Neural cell (in vitro differentiated cells): ENCODE measurements at regions not wholly inside any gene's neighbourhood (a gene's known extent, or its start where the extent isn't known, plus 50 kb on each side); places are given as distances from the start of the nearest gene placed in this dataset.

Experiments
- CTCF ChIP-seq: fragments of 450-650 bp; IDR thresholded peaks from 2 replicates; pipeline ENCODE4 v1.5.1; 2014; ENCODE audit warnings: antibody characterized with exemption, mild to moderate bottlenecking, moderate library complexity; ENCODE audit not compliant: poor library complexity, severe bottlenecking
- EZH2 ChIP-seq: fragments of 200-600, 300-800 bp; shearing (Covaris generic), sonication (generic); IDR thresholded peaks from 2 replicates; pipeline ENCODE4 v1.6.1; 2014; ENCODE audit warnings: antibody characterized with exemption, low read length, borderline replicate concordance, mild to moderate bottlenecking; ENCODE audit not compliant: insufficient read depth, poor library complexity, severe bottlenecking
- MXI1 ChIP-seq: fragments of 450-650 bp; conservative IDR thresholded peaks from 2 replicates; pipeline ENCODE4 v1.6.1; 2014; ENCODE audit warnings: antibody characterized with exemption, mild to moderate bottlenecking; ENCODE audit not compliant: poor library complexity, severe bottlenecking
- POLR2AphosphoS5 ChIP-seq: IDR thresholded peaks from 2 replicates; pipeline ENCODE4 v1.6.1; 2012
- RAD21 ChIP-seq: fragments of 450-650 bp; conservative IDR thresholded peaks from 2 replicates; pipeline ENCODE4 v1.6.1; 2014; ENCODE audit warnings: antibody characterized with exemption, mild to moderate bottlenecking, moderate library complexity
- REST ChIP-seq: IDR thresholded peaks from 2 replicates; pipeline ENCODE4 v1.6.1; 2012; ENCODE audit warnings: borderline replicate concordance
- SMC3 ChIP-seq: fragments of 450-650 bp; conservative IDR thresholded peaks from 2 replicates; pipeline ENCODE4 v1.6.1; 2014; ENCODE audit warnings: antibody characterized with exemption, mild to moderate bottlenecking, moderate library complexity; ENCODE audit not compliant: poor library complexity
- TAF1 ChIP-seq: IDR thresholded peaks from 2 replicates; pipeline ENCODE4 v1.6.1; 2012; ENCODE audit warnings: low read depth

GRCh38 chr14:22432348-22432976 lies 156.6 kb downstream of the DAD1 start:
- TF ChIP-seq EZH2 (no peak), SMC3 (no peak), TAF1 (no peak), RAD21 (no peak), CTCF (no peak), POLR2AphosphoS5 (no peak), REST (no peak), MXI1 (no peak)
